ENCODE measurements at regions not wholly inside any gene's neighbourhood (a gene's known extent, or its start where the extent isn't known, plus 50 kb on each side); places are given as distances from the start of the nearest gene placed in this dataset.
"Not testable (repeated sequence)": the region's sequence is repeated elsewhere in the genome, so short reads cannot be mapped to it uniquely, and the experiment has no call there.

- H3K4me3 ChIP-seq (ENCODE audit: low read depth, low read length): no peak overlapping the region
- no peak for DNase-seq (ENCODE audit: low read depth)
Observed at GRCh38 chr16:62738666-62739460, 702.6 kb upstream of the CDH8 start.

DNA sequence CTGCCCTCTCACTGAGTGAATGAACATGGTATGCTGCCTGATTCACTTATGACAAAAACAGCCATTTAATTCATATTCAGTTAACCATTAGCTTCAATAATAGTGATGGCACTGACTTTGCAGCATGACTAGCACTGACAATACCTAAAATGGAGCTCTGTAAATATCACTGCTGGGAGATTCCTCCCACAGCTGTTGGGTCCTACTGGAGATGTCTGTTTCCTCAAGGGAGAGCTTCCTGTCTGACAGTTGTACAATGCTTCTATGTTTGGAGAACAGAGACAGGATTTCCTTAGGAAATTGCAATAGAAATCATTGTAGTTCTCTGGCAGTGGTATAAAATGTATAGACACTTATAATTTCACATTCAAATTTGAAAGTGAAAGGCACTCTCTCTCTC lies 695.9 kb upstream of the CDH8 start:
- DNase-seq (ENCODE audit: low read depth): no peak
- no peak overlapping the region for H3K4me3 ChIP-seq (ENCODE audit: low read depth, low read length)

DNA sequence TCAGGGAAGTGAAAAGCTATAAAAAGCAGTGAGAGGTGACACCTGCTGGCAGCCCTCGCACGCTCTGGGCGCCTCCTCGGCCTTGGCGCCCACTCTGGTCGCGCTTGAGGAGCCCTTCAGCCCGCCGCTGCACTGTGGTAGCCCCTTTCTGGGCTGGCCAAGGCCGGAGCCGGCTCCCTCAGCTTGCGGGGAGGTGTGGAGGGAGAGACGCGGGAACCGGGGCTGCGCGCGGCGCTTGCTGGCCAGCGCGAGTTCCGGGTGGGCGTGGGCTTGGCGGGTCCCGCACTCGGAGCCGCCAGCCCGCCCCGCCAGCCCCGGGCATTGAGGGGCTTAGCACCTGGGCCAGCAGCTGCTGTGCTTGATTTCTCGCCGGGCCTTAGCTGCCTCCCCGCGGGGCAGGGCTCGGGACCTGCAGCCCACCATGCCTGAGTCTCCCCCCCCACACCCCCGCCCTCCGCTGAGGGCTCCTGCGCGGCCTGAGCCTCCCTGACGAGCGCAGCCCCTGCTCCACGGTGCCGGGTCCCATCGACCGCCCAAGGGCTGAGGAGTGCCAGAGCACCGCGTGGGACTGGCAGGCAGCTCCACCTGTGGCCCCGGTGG lies 688.5 kb upstream of the CDH8 start:
- not testable (repeated sequence) for DNase-seq (ENCODE audit: low read depth)

DNA sequence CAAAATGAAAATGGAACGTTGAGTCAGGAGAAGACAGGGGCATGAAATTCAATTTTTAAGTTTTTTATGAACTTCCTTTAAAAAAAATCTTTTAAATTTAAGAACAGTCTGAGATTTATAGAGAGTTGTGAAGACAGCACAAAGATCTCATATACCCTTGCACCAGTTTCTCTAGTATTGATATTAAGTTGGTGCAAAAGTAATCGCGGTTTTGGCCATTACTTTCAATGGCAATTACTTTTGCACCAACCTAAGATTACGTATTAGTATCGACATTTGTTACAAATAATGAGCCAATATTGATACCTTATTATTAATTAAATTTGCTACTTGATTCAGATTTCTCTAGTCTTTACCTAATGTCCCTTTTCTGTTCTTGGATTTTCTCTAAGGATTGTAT lies 684.4 kb upstream of the CDH8 start:
- no peak overlapping the region for H3K4me3 ChIP-seq (ENCODE audit: low read depth, low read length)
- DNase-seq (ENCODE audit: low read depth): no peak

More for the DNA sequence above, 688.5 kb upstream of the CDH8 start:
- H3K4me3 ChIP-seq (ENCODE audit: low read depth, low read length): not testable (repeated sequence)

- no peak for DNase-seq (ENCODE audit: low read depth)
- no peak overlapping the region for H3K4me3 ChIP-seq (ENCODE audit: low read depth, low read length)
Observed at GRCh38 chr16:62717026-62717425, 680.8 kb upstream of the CDH8 start.

GRCh38 chr16:62715701-62716100 lies 679.5 kb upstream of the CDH8 start:
- no peak overlapping the region for H3K4me3 ChIP-seq (ENCODE audit: low read depth, low read length)
- DNase-seq (ENCODE audit: low read depth): no peak

DNA sequence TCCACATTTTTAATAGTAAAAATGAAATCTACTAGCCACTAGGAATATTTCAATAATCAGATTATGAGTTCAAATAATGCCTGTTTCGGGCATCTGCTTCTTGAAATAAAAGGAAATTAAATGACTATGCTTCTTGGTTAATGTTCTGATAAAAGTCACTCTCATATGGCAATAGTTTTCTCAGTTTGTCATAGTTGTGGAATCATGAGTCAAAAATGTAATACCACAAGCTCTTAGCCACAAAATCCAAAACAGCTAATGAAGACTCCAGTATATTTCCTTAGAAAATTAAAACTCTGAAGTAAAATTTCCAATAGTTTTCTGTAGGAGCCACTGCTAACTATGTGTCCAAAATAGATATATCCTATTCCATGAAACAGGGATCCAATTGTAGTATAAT lies 676.3 kb upstream of the CDH8 start:
- no peak for DNase-seq (ENCODE audit: low read depth)
- H3K4me3 ChIP-seq (ENCODE audit: low read depth, low read length): no peak overlapping the region

DNA sequence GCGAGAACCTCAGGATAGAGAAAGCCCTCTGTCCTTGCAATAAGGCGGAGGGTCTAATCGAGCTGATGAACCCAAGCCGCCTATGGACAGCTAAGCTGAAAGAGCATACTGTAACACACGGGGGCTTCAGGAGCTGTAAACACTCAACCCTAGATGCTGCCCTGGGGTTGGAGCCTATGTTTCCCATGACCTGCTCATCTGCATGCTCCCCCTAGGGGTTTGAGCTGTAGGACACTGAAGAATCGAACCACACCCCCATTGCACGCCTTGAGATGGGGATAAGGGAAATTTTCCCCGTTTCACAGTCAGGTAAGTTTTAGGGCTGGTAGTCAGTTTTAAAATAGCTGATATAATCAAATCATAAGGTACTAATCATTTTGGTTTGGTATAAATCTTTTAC lies 675.6 kb upstream of the CDH8 start:
- H3K4me3 ChIP-seq (ENCODE audit: low read depth, low read length): no peak overlapping the region
- no peak for DNase-seq (ENCODE audit: low read depth)

- no peak overlapping the region for H3K4me3 ChIP-seq (ENCODE audit: low read depth, low read length)
- no peak for DNase-seq (ENCODE audit: low read depth)
Observed at GRCh38 chr16:62709794-62710193, 673.6 kb upstream of the CDH8 start.

GRCh38 chr16:62701426-62701825 lies 665.2 kb upstream of the CDH8 start:
- DNase-seq (ENCODE audit: low read depth): no peak
- no peak overlapping the region for H3K4me3 ChIP-seq (ENCODE audit: low read depth, low read length)

DNA sequence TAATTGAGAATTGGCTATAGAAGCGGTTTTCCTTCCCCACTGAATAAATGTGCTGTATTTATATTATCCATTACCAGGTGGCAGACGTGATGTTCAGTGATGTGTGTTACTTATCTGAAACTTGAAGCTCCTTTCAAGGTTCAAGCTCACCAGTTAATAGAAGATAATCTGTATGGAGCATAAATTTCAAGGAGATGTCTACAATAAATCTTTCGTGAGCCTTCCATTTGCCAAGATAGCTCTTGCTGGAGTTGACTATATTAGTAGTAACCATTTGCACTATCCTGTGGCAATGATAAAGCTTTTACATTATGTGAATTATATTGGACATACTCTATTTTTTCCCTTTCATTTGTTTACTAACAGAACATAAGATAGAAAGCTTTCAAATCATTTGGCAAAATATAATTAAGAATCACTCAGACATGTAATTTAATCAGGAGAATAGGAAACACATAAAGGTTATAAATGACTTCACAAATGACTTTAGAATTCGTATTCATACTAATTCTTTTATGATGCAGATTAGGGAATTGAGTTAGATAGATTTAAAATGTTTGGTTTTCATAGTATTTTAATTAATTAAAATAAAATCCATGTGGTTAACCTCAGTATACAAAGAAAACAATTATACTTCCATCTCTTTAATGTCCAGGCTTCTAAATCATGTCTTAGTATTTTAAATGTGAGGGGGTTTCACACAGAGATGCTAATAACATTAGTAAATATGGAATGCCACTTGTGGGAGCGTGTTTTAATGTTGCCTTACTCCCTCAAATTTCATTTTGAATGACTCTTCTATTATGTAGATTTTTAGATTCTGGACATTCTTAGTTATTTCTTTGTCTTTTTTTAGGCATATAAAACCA lies 664.4 kb upstream of the CDH8 start:
- no peak overlapping the region for H3K4me3 ChIP-seq (ENCODE audit: low read depth, low read length)
- DNase-seq (ENCODE audit: low read depth): no peak

DNA sequence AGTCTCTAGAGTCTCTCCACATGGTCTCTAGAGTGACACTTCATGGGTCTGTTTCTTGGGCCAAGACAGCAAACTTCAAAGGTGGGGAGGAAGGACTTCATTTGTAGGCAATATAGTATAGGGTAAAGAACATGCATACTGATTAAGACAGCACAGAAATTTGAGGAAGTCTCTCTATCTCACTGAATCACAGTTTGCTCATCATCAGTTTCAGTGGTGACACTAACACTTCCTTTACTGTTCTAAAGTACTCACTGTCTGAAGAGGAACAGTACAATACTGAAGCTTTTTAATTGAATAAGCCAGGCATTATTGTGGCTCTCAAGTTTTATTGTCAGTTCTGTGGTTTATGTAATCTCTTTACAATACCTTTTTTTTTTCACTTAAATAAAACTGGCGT lies 656.4 kb upstream of the CDH8 start:
- no peak overlapping the region for H3K4me3 ChIP-seq (ENCODE audit: low read depth, low read length)
- DNase-seq (ENCODE audit: low read depth): no peak

- DNase-seq (ENCODE audit: low read depth): no peak
- H3K4me3 ChIP-seq (ENCODE audit: low read depth, low read length): no peak overlapping the region
Observed at GRCh38 chr16:62681819-62682218, 645.6 kb upstream of the CDH8 start.

DNA sequence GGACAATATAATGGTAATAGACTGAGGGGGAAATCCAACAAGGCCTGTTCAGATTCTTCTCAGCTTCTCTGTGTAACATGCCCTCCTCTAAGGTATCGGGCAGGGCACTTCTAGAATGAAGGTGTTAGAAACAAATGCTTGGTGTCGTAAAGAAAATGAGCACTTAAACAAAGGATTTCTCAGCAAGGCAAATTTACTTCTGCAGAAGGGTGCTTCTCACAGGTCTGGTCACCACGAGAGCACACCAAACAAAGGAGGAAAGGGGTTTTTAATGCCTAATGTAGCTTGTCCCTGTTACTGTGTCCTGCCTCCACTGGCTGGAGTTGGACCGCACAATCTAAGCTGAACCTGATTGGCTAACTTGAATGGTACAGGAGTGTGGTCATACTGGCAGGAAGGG lies 642.6 kb upstream of the CDH8 start:
- no peak for DNase-seq (ENCODE audit: low read depth)
- no peak overlapping the region for H3K4me3 ChIP-seq (ENCODE audit: low read depth, low read length)

- H3K4me3 ChIP-seq (ENCODE audit: low read depth, low read length): no peak overlapping the region
- DNase-seq (ENCODE audit: low read depth): no peak
Observed at GRCh38 chr16:62676306-62676705, 640.1 kb upstream of the CDH8 start.

- H3K4me3 ChIP-seq (ENCODE audit: low read depth, low read length): no peak overlapping the region
- no peak for DNase-seq (ENCODE audit: low read depth)
Observed at GRCh38 chr16:62665269-62665668, 629.0 kb upstream of the CDH8 start.

DNA sequence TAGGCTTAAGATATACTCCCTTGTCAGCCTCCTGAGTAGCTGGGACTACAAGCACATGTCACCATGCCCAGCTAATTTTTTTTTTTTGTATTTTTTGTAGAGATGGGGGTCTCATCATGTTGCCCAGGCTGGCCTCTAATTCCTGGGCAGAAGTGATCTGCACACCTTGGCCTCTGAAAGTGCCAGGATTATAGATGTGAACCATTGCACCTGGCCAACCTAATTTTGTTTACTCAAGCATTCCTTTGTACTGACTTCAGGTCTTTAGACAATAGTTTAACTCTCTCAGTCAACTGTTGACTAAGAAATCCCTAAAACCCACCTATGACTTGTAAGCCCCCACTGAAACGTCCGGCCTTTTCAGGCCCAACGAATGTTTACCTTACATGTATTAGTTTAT lies 628.3 kb upstream of the CDH8 start:
- DNase-seq (ENCODE audit: low read depth): no peak

DNA sequence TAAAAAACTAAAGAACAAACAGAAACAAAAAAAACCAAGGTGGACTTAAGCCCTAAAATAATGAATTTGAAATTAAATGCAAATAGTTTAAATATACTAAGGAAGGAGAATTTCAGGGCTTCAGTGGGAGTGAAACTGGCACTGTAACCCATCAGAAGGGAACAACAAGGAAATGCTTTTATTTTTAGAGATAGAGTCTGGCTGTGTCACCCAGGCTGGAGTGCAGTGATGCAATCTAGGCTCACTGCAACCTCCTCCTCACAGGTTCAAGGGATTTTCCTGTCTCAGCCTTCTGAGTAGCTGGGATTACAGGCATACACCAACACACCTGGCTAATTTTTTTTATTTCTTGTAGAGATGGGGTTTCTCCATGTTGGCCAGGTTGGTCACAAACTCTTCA lies 625.2 kb upstream of the CDH8 start:
- no peak for DNase-seq (ENCODE audit: low read depth)
- no peak overlapping the region for H3K4me3 ChIP-seq (ENCODE audit: low read depth, low read length)

More for the DNA sequence above, 628.3 kb upstream of the CDH8 start:
- H3K4me3 ChIP-seq (ENCODE audit: low read depth, low read length): no peak overlapping the region

DNA sequence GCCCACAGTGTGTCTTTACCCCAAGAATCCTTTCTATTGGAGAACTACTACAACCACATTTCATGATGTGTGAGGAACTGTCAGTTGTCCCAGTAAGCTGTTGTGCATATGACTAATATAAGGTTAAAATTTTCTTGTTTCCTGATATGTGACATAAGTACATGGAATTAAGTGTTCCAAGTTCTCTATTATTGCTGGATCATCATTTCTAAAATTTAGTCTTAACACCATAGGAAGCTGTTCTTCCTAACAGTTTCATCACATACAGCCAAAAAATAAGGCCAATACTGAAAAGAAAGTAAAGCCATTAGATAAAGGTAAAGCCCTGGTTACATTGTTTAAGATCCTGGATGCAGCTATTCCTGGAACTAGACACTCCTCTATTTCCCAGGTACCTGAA lies 620.9 kb upstream of the CDH8 start:
- no peak overlapping the region for H3K4me3 ChIP-seq (ENCODE audit: low read depth, low read length)
- DNase-seq (ENCODE audit: low read depth): no peak

DNA sequence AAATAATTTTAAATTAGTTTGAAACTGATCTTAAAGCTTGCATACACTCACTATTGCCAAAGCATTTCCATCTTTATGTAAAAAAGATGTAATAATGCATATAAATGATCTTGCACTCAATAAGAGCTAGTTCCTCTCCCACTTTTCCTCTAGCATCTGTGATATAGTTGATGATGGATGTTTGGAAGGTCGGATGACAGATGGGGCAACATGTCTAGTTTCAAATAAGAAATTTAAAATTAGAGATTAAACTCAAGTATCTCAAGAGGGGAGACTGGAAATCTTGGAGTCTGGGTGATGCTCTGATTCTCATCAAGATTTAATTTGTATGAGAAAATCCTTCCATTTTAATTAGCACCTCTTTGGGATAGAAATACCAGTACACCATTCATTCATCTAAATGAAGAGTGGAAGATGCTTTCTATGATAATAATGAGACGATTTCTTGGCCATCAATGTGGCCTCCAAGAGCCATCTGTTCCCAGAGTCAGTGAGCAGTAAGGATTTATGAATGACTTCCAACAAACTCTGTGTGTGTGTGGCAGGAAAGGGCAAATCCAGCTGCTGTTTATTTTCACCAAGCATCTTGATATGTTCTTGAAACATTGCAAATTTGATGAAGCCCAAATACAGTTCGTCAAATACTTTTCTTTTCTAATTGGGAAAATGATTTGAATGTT lies 616.3 kb upstream of the CDH8 start:
- DNase-seq (ENCODE audit: low read depth): no peak
- no peak overlapping the region for H3K4me3 ChIP-seq (ENCODE audit: low read depth, low read length)

Measured in skeletal muscle cell (primary cell).